Immature natural killer cell (primary cell): ENCODE measurements at regions not wholly inside any gene's neighbourhood (a gene's known extent, or its start where the extent isn't known, plus 50 kb on each side); places are given as distances from the start of the nearest gene placed in this dataset.

Source experiments
- DNase-seq, 3 donors: peaks; one replicate each; pipeline ENCODE4 v3.0.0; 2022; ENCODE audit warnings: mixed read lengths in 1 of 3
- H3K27ac Mint-ChIP-seq, 6 donors: one replicate each; pipeline ENCODE4 v1.8.0; 2020; ENCODE audit warnings: mixed read lengths in 6 of 6, mild to moderate bottlenecking in 5 of 6, inconsistent platforms in 4 of 6, moderate library complexity in 3 of 6
- H3K27me3 Mint-ChIP-seq, 3 donors: one replicate each; pipeline ENCODE4 v1.8.0; 2020 to 2021; ENCODE audit warnings: low read depth in 3 of 3, mild to moderate bottlenecking in 3 of 3, mixed read lengths in 3 of 3, moderate library complexity in 3 of 3, inconsistent platforms in 1 of 3
- H3K36me3 Mint-ChIP-seq, 3 donors: one replicate each; pipeline ENCODE4 v1.8.0; 2020; ENCODE audit warnings: mixed read lengths in 3 of 3, inconsistent platforms in 2 of 3, mild to moderate bottlenecking in 2 of 3
- H3K4me1 Mint-ChIP-seq, 2 donors: one replicate each; pipeline ENCODE4 v1.8.0; 2020; ENCODE audit warnings: inconsistent platforms in 2 of 2, mild to moderate bottlenecking in 2 of 2, mixed read lengths in 2 of 2, moderate library complexity in 1 of 2
- H3K4me3 Mint-ChIP-seq, 5 donors: one replicate each; pipeline ENCODE4 v1.8.0; 2020; ENCODE audit warnings: mild to moderate bottlenecking in 5 of 5, mixed read lengths in 5 of 5, inconsistent platforms in 3 of 5, moderate library complexity in 3 of 5
- H3K9me3 Mint-ChIP-seq, 6 donors: one replicate each; pipeline ENCODE4 v1.8.0; 2020; ENCODE audit warnings: mild to moderate bottlenecking in 6 of 6, mixed read lengths in 6 of 6, inconsistent platforms in 4 of 6, moderate library complexity in 3 of 6

GRCh38 chr2:126177479-126177878 is 478.5 kb upstream of the GYPC start:
- H3K27me3 Mint-ChIP-seq, result no peaks in the 10 kb centered on the region
- no peak overlapping the region for H3K4me3 Mint-ChIP-seq
- DNase-seq, result no peak
- no peaks in the 10 kb centered on the region for H3K36me3 Mint-ChIP-seq
- H3K4me1 Mint-ChIP-seq, result no peaks in the 10 kb centered on the region
- H3K9me3 Mint-ChIP-seq, result peaks cover 0 to 2% (median 0%) of the 10 kb centered on the region in 6 donors
- no peak overlapping the region for H3K27ac Mint-ChIP-seq

DNA sequence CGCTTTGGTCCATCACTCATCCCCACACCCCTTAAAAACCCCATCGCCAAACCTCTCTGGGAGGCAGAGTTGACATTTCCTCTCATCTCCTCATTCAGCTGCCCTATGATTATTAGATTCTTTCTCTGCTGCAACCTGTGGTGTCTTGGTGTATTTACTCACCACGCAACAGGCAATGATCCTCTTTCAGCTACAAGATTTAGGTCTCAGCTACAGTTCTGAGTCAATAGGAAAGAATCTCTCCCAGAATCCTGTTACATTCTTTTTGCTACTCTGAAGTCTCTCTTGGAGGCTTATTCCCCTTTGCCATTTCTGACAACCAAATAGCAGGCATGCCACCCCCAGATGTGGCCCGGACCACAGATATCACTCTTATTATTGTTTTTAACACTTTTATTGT is 468.3 kb upstream of the GYPC start:
- DNase-seq, result no peak
- Mint-ChIP-seq H3K9me3 (peaks cover under 1 to 11% (median 4%) of the 10 kb centered on the region in 6 donors), H3K4me3 (no peak overlapping the region), H3K36me3 (no peaks in the 10 kb centered on the region), H3K27me3 (no peaks in the 10 kb centered on the region), H3K27ac (no peak overlapping the region), H3K4me1 (no peaks in the 10 kb centered on the region)

DNA sequence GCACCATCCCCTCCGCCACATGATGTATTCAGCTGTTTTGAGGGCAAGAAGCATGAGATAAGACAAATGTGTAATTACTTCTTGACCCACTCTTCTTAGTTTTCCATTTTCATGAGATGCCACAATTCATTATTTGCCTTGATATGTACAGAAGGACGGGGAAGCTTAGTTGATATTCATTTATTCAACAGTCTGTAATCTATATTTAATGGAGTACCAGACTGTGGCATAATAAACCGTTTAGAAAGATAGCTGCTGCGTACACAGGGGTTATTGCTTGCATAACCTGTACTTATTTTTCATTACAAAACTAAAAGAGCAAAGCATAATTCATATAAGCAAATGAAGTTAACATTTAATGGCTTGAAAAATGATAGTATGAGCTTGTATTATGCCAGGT is 466.4 kb upstream of the GYPC start:
- Mint-ChIP-seq H3K27ac (no peak overlapping the region), H3K4me3 (no peak overlapping the region), H3K36me3 (no peaks in the 10 kb centered on the region), H3K27me3 (no peaks in the 10 kb centered on the region), H3K4me1 (no peaks in the 10 kb centered on the region), H3K9me3 (peaks cover 0 to 13% (median 5%) of the 10 kb centered on the region in 6 donors)
- DNase-seq, result no peak

GRCh38 chr2:126200538-126200937 is 455.4 kb upstream of the GYPC start:
- Mint-ChIP-seq H3K27ac (no peak overlapping the region), H3K36me3 (no peaks in the 10 kb centered on the region), H3K27me3 (peaks cover 0 to 3% (median 0%) of the 10 kb centered on the region in 3 donors), H3K9me3 (peaks cover 0 to 4% (median 1%) of the 10 kb centered on the region in 6 donors), H3K4me1 (no peaks in the 10 kb centered on the region), H3K4me3 (no peak overlapping the region)
- DNase-seq, result no peak

GRCh38 chr2:126208266-126208665 is 447.7 kb upstream of the GYPC start:
- Mint-ChIP-seq H3K4me3 (no peak overlapping the region), H3K36me3 (no peaks in the 10 kb centered on the region), H3K9me3 (peaks cover 0 to 11% (median 3%) of the 10 kb centered on the region in 6 donors), H3K27me3 (no peaks in the 10 kb centered on the region), H3K27ac (no peak overlapping the region), H3K4me1 (no peaks in the 10 kb centered on the region)
- no peak for DNase-seq

DNA sequence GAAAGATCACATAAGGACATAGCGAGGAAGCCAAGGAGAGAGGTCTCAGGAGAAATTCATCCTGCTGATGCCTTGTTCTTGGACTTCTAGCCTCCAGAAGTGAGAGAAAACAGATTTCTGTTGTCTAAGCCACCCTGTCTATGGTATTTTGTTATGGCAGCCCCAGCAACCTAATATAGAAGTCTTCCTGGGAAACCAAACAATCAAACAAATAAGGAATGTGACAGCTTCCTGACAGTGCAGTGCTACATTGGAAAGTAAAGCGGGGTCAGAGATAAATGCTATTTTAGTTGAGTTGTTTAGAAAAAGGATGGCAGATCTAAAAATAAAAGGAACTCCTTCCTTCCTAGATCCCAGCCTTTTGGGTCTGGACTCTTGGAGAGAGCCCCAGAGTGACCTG is 443.2 kb upstream of the GYPC start:
- H3K27me3 Mint-ChIP-seq, result no peaks in the 10 kb centered on the region
- no peak overlapping the region for H3K27ac Mint-ChIP-seq
- no peak overlapping the region for H3K4me3 Mint-ChIP-seq
- no peak for DNase-seq
- peaks cover 0 to 12% (median 3%) of the 10 kb centered on the region in 6 donors for H3K9me3 Mint-ChIP-seq
- no peaks in the 10 kb centered on the region for H3K4me1 Mint-ChIP-seq
- no peaks in the 10 kb centered on the region for H3K36me3 Mint-ChIP-seq

- H3K9me3 Mint-ChIP-seq, result peaks cover 0 to 6% (median 4%) of the 10 kb centered on the region in 6 donors
- H3K4me3 Mint-ChIP-seq, result no peak overlapping the region
- H3K27me3 Mint-ChIP-seq, result no peaks in the 10 kb centered on the region
- no peak for DNase-seq
- no peaks in the 10 kb centered on the region for H3K36me3 Mint-ChIP-seq
- H3K27ac Mint-ChIP-seq, result no peak overlapping the region
- no peaks in the 10 kb centered on the region for H3K4me1 Mint-ChIP-seq
Observed at GRCh38 chr2:126219081-126219480, 436.9 kb upstream of the GYPC start.

GRCh38 chr2:126220331-126220730 is 435.6 kb upstream of the GYPC start:
- Mint-ChIP-seq H3K4me3 (no peak overlapping the region), H3K27ac (no peak overlapping the region), H3K36me3 (no peaks in the 10 kb centered on the region), H3K27me3 (no peaks in the 10 kb centered on the region), H3K4me1 (no peaks in the 10 kb centered on the region), H3K9me3 (peaks cover 0 to 9% (median 6%) of the 10 kb centered on the region in 6 donors)
- DNase-seq, result no peak

GRCh38 chr2:126221506-126221905 is 434.5 kb upstream of the GYPC start:
- DNase-seq, result no peak
- H3K27ac Mint-ChIP-seq, result no peak overlapping the region
- H3K27me3 Mint-ChIP-seq, result no peaks in the 10 kb centered on the region
- no peaks in the 10 kb centered on the region for H3K4me1 Mint-ChIP-seq
- H3K9me3 Mint-ChIP-seq, result peaks cover 0 to 7% (median 6%) of the 10 kb centered on the region in 6 donors
- H3K36me3 Mint-ChIP-seq, result no peaks in the 10 kb centered on the region
- no peak overlapping the region for H3K4me3 Mint-ChIP-seq

- H3K4me1 Mint-ChIP-seq, result no peaks in the 10 kb centered on the region
- H3K9me3 Mint-ChIP-seq, result peaks cover 0 to 6% (median 6%) of the 10 kb centered on the region in 6 donors
- no peak overlapping the region for H3K4me3 Mint-ChIP-seq
- no peaks in the 10 kb centered on the region for H3K36me3 Mint-ChIP-seq
- no peak for DNase-seq
- H3K27ac Mint-ChIP-seq, result no peak overlapping the region
- no peaks in the 10 kb centered on the region for H3K27me3 Mint-ChIP-seq
Observed at GRCh38 chr2:126222278-126222677, 433.7 kb upstream of the GYPC start.

GRCh38 chr2:126224776-126225175 is 431.2 kb upstream of the GYPC start:
- no peaks in the 10 kb centered on the region for H3K4me1 Mint-ChIP-seq
- no peak overlapping the region for H3K27ac Mint-ChIP-seq

GRCh38 chr2:126227250-126227649 is 428.7 kb upstream of the GYPC start:
- no peaks in the 10 kb centered on the region for H3K27me3 Mint-ChIP-seq
- no peaks in the 10 kb centered on the region for H3K4me1 Mint-ChIP-seq
- no peak for DNase-seq
- H3K9me3 Mint-ChIP-seq, result peaks cover 1 to 13% (median 7%) of the 10 kb centered on the region in 6 donors
- no peak overlapping the region for H3K27ac Mint-ChIP-seq
- H3K36me3 Mint-ChIP-seq, result no peaks in the 10 kb centered on the region
- H3K4me3 Mint-ChIP-seq, result no peak overlapping the region

More at GRCh38 chr2:126224776-126225175, 431.2 kb upstream of the GYPC start:
- Mint-ChIP-seq H3K4me3 (no peak overlapping the region), H3K9me3 (peaks cover 0 to 11% (median 8%) of the 10 kb centered on the region in 6 donors), H3K36me3 (no peaks in the 10 kb centered on the region), H3K27me3 (no peaks in the 10 kb centered on the region)
- DNase-seq, result no peak

- Mint-ChIP-seq H3K27me3 (no peaks in the 10 kb centered on the region), H3K9me3 (peaks cover 1 to 12% (median 6%) of the 10 kb centered on the region in 6 donors), H3K4me1 (no peaks in the 10 kb centered on the region), H3K27ac (no peak overlapping the region), H3K36me3 (no peaks in the 10 kb centered on the region), H3K4me3 (no peak overlapping the region)
- DNase-seq, result no peak
Observed at GRCh38 chr2:126228531-126228930, 427.4 kb upstream of the GYPC start.

- no peaks in the 10 kb centered on the region for H3K36me3 Mint-ChIP-seq
- DNase-seq, result no peak
- H3K4me3 Mint-ChIP-seq, result no peak overlapping the region
- H3K27me3 Mint-ChIP-seq, result peaks cover 0 to 3% (median 2%) of the 10 kb centered on the region in 3 donors
- no peak overlapping the region for H3K27ac Mint-ChIP-seq
- no peaks in the 10 kb centered on the region for H3K9me3 Mint-ChIP-seq
- no peaks in the 10 kb centered on the region for H3K4me1 Mint-ChIP-seq
Observed at GRCh38 chr2:126238251-126238650, 417.7 kb upstream of the GYPC start.

DNA sequence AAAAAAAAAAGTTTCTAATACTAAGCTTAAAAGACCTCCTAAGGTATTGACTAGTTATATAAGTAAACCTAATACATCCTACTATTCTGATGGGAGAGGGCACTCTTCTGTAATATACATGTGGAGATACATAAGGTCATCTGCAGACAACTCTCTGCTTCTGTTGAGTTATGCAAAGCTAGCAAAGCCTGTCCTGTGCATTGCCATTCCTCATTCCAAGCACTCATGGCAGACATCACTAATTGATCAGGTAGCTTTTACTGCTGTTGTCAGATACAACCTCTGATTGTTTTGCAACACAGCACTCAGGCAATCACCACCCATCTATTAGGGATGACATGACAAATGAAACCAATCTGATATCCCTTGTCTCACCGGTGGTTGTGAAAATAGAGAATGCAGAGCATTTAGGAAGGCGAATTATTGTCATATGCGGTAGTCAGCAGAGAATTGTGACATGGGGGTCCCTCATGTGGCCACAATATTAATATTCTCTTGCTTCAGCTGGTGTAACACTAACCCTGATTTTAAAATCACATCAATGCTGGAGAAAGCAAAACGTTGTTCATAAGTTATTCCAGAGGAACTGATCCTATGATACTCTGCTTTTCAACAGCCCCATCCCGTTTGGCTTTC is 416.5 kb upstream of the GYPC start:
- no peaks in the 10 kb centered on the region for H3K4me1 Mint-ChIP-seq
- H3K36me3 Mint-ChIP-seq, result no peaks in the 10 kb centered on the region
- no peak overlapping the region for H3K4me3 Mint-ChIP-seq
- no peak overlapping the region for H3K27ac Mint-ChIP-seq
- no peaks in the 10 kb centered on the region for H3K9me3 Mint-ChIP-seq
- H3K27me3 Mint-ChIP-seq, result peaks cover 0 to 4% (median 3%) of the 10 kb centered on the region in 3 donors
- DNase-seq, result no peak
